AG04449 (cell line): ENCODE measurements at regions not wholly inside any gene's neighbourhood (a gene's known extent, or its start where the extent isn't known, plus 50 kb on each side); places are given as distances from the start of the nearest gene placed in this dataset.

Experiments
- CTCF ChIA-PET: fragments of 350-600 bp; formaldehyde crosslinking; extraction: SDS; loops from one replicate; lab custom pipeline; 2021; ENCODE audit warnings: antibody characterized with exemption; lab: Yijun Ruan, JAX
- POLR2A ChIA-PET: fragments of 400-600, 350-600 bp; formaldehyde crosslinking; extraction: SDS; loops from one replicate; lab custom pipeline; 2020; ENCODE audit warnings: antibody characterized with exemption, inconsistent platforms; lab: Yijun Ruan, JAX
- DNase-seq: peaks from one replicate; pipeline ENCODE4 v3.0.0-alpha.2; 2010; ENCODE audit warnings: low read depth, low spot score
- H3K4me3 ChIP-seq: 2 replicates; pipeline ENCODE4 v1.5.1; 2011; ENCODE audit warnings: low read depth, mild to moderate bottlenecking, control low read depth, low read length
- CTCF ChIP-seq: IDR thresholded peaks from one replicate; pipeline ENCODE4 v1.5.1; 2011; ENCODE audit warnings: mild to moderate bottlenecking, moderate library complexity, low read length, control low read depth, inconsistent platforms; ENCODE audit not compliant: insufficient read depth; ENCODE audit errors: missing control alignments

- ChIA-PET POLR2A (no interaction called here), CTCF (interaction anchor here (1.4 kb wide), 1 partner anchor 79 kb away, joined by 4 read pairs; no protein-coding TSS in a partner anchor)
- no peak overlapping the region for H3K4me3 ChIP-seq
- TF ChIP-seq CTCF: no peak
- no peak for DNase-seq
Observed at GRCh38 chr14:23831596-23831995, 122.0 kb upstream of the DHRS4 start.

- no peak for TF ChIP-seq CTCF
- ChIA-PET POLR2A (no interaction called here), CTCF (interaction anchor here (1.3 kb wide), 1 partner anchor 230 kb away, joined by 3 read pairs; no protein-coding TSS in a partner anchor)
- no peak overlapping the region for H3K4me3 ChIP-seq
- no peak for DNase-seq
Observed at GRCh38 chr14:23861666-23862065, 91.9 kb upstream of the DHRS4 start.

GRCh38 chr14:23862513-23862912, 91.1 kb upstream of the DHRS4 start:
- no peak for TF ChIP-seq CTCF
- DNase-seq: no peak
- ChIA-PET POLR2A (no interaction called here), CTCF (interaction anchor here (1.3 kb wide), 1 partner anchor 231 kb away, joined by 3 read pairs; no protein-coding TSS in a partner anchor)
- H3K4me3 ChIP-seq: no peak overlapping the region

- no peak for TF ChIP-seq CTCF
- H3K4me3 ChIP-seq: no peak overlapping the region
- ChIA-PET CTCF (no interaction called here), POLR2A (no interaction called here)
- no peak for DNase-seq
Observed at GRCh38 chr14:23863836-23864235, 89.7 kb upstream of the DHRS4 start.

- ChIA-PET CTCF (no interaction called here), POLR2A (no interaction called here)
- TF ChIP-seq CTCF: no peak
- H3K4me3 ChIP-seq: no peak overlapping the region
- no peak for DNase-seq
Observed at GRCh38 chr14:23864259-23864658, 89.3 kb upstream of the DHRS4 start.

- POLR2A ChIA-PET: no interaction called here
- CTCF ChIA-PET: no interaction called here
Observed at GRCh38 chr14:23864861-23865260, 88.7 kb upstream of the DHRS4 start.

More at GRCh38 chr14:23864861-23865260, 88.7 kb upstream of the DHRS4 start:
- TF ChIP-seq CTCF: no peak
- H3K4me3 ChIP-seq: no peak overlapping the region
- no peak for DNase-seq
